ENCODE measurements at regions not wholly inside any gene's neighbourhood (a gene's known extent, or its start where the extent isn't known, plus 50 kb on each side); places are given as distances from the start of the nearest gene placed in this dataset.
"Not testable (repeated sequence)": the region's sequence is repeated elsewhere in the genome, so short reads cannot be mapped to it uniquely, and the experiment has no call there.

DNA sequence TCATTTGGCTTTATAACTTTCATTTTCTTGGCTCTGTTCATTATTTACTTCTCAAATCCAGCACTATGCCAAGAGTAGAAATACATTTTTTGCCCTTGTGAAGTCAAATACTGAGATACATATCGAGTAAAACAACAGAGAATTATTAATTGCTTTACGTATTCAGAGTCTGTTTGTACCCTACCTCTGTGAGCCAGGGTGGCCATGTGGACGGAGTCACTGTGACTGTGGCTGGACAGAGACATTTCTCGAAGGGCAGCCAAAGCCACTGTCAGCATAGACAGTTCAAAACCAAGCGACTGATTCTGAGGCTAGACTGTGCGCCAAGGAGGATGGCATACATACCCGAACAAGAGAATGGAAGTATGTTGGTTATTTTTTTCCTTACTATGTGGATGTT is 391.0 kb upstream of the PROX1 start:
- Histone ChIP-seq H3K27me3 (ENCODE audit: low read depth, low read length) (peaks cover 22% of the 10 kb centered on the region; the same call in 1 of the 2 replicates), H2AFZ (ENCODE audit: low read depth, low read length) (no peak overlapping the region), H4K20me1 (ENCODE audit: insufficient read depth, low read length) (no peaks in the 10 kb centered on the region), H3K27ac (ENCODE audit: low read length) (no peak overlapping the region), H3K4me1 (ENCODE audit: low read length) (no peaks in the 10 kb centered on the region), H3K9ac (ENCODE audit: low read length) (no peak overlapping the region), H3K79me2 (ENCODE audit: low read length) (no peaks in the 10 kb centered on the region), H3K4me3 (ENCODE audit: low read length) (no peak overlapping the region), H3K4me2 (ENCODE audit: low read length) (no peak overlapping the region), H3K9me3 (ENCODE audit: insufficient read depth, low read length) (no peaks in the 10 kb centered on the region), H3K36me3 (replicated peaks; ENCODE audit: low read depth, low read length) (no peaks in the 10 kb centered on the region)
- TF ChIP-seq CTCF (IDR thresholded peaks at IDR 0.05; ENCODE audit: low read depth, low read length) (no peak), EZH2phosphoT487 (IDR thresholded peaks at IDR 0.05; ENCODE audit: low read depth) (no peak)

GRCh38 chr1:213598263-213598662 is 389.5 kb upstream of the PROX1 start:
- Histone ChIP-seq H3K9me3 (ENCODE audit: insufficient read depth, low read length) (no peaks in the 10 kb centered on the region), H3K4me1 (ENCODE audit: low read length) (no peaks in the 10 kb centered on the region), H4K20me1 (ENCODE audit: insufficient read depth, low read length) (no peaks in the 10 kb centered on the region), H2AFZ (ENCODE audit: low read depth, low read length) (no peak overlapping the region), H3K4me2 (ENCODE audit: low read length) (no peak overlapping the region), H3K27ac (ENCODE audit: low read length) (no peak overlapping the region), H3K79me2 (ENCODE audit: low read length) (no peaks in the 10 kb centered on the region), H3K9ac (ENCODE audit: low read length) (no peak overlapping the region), H3K36me3 (replicated peaks; ENCODE audit: low read depth, low read length) (no peaks in the 10 kb centered on the region), H3K27me3 (ENCODE audit: low read depth, low read length) (peaks cover 31% of the 10 kb centered on the region), H3K4me3 (ENCODE audit: low read length) (no peak overlapping the region)
- TF ChIP-seq EZH2phosphoT487 (IDR thresholded peaks at IDR 0.05; ENCODE audit: low read depth), result no peak
- TF ChIP-seq CTCF (IDR thresholded peaks at IDR 0.05; ENCODE audit: low read depth, low read length), result no peak

DNA sequence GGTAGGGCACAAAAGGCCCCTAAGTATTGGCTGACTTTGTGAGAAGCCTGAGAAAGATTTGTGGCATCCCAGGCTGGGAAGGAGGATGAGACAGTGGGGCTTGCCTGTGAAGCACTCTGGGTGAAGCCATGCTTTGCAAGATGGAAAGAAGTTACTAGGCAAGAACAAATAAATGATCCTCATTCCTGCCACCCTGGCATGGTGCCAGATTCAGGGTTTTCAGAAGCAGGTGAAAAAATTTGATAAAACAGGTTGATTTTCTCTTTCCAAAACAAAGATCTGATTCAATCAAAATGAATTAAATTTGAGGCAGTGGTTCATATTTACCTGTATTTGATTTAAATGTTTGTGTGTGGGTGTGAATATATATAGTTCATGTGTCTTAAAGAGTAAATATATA is 386.9 kb upstream of the PROX1 start:
- no peaks in the 10 kb centered on the region for H3K9me3 ChIP-seq (ENCODE audit: insufficient read depth, low read length)
- H3K27ac ChIP-seq (ENCODE audit: low read length), result no peak overlapping the region
- H2AFZ ChIP-seq (ENCODE audit: low read depth, low read length), result no peak overlapping the region
- no peaks in the 10 kb centered on the region for H3K36me3 ChIP-seq (replicated peaks; ENCODE audit: low read depth, low read length)
- no peak overlapping the region for H3K9ac ChIP-seq (ENCODE audit: low read length)
- TF ChIP-seq CTCF (IDR thresholded peaks at IDR 0.05; ENCODE audit: low read depth, low read length), result no peak
- TF ChIP-seq EZH2phosphoT487 (IDR thresholded peaks at IDR 0.05; ENCODE audit: low read depth), result no peak
- no peak overlapping the region for H3K4me2 ChIP-seq (ENCODE audit: low read length)
- no peak overlapping the region for H3K4me3 ChIP-seq (ENCODE audit: low read length)
- H3K27me3 ChIP-seq (ENCODE audit: low read depth, low read length), result peaks cover 42% of the 10 kb centered on the region
- H3K79me2 ChIP-seq (ENCODE audit: low read length), result no peaks in the 10 kb centered on the region
- no peaks in the 10 kb centered on the region for H4K20me1 ChIP-seq (ENCODE audit: insufficient read depth, low read length)
- H3K4me1 ChIP-seq (ENCODE audit: low read length), result no peaks in the 10 kb centered on the region

DNA sequence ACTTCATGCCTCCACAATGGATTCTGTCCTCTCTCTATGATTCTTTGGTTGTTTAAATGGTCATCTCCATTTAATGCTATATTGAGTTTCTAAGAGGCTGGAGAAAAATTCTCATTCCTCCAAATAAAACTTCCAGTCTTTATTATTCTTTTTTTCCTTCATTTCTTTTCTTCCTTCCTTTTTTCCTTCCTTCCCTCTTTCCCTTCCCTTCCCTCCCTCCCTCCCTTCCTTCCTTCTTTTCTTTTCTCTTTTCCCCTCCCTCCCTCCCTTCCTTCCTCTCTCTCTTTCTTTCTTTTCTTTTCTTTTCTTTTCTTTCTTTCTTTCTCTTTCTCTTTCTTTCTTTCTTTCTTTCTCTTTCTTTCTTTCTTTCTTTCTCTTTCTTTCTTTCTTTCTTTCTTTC is 386.1 kb upstream of the PROX1 start:
- not testable (repeated sequence) for H4K20me1 ChIP-seq (ENCODE audit: insufficient read depth, low read length); H3K4me1 ChIP-seq (ENCODE audit: low read length); H3K36me3 ChIP-seq (replicated peaks; ENCODE audit: low read depth, low read length); H3K9ac ChIP-seq (ENCODE audit: low read length); H3K27ac ChIP-seq (ENCODE audit: low read length); H3K4me3 ChIP-seq (ENCODE audit: low read length); H2AFZ ChIP-seq (ENCODE audit: low read depth, low read length); H3K9me3 ChIP-seq (ENCODE audit: insufficient read depth, low read length); H3K79me2 ChIP-seq (ENCODE audit: low read length); H3K4me2 ChIP-seq (ENCODE audit: low read length)
- peaks cover 46% of the 10 kb centered on the region for H3K27me3 ChIP-seq (ENCODE audit: low read depth, low read length)
